SH-SY5Y (cell line): ENCODE measurements at regions not wholly inside any gene's neighbourhood (a gene's known extent, or its start where the extent isn't known, plus 50 kb on each side); places are given as distances from the start of the nearest gene placed in this dataset.

Source experiments
- GATA2 ChIP-seq: IDR thresholded peaks from 2 replicates; pipeline ENCODE4 v1.6.1; 2011; ENCODE audit warnings: mild to moderate bottlenecking, low read depth, low read length
- GATA3 ChIP-seq: IDR thresholded peaks from 2 replicates; pipeline ENCODE4 v1.6.1; 2011; ENCODE audit warnings: low read depth, mild to moderate bottlenecking, low read length, moderate library complexity

DNA sequence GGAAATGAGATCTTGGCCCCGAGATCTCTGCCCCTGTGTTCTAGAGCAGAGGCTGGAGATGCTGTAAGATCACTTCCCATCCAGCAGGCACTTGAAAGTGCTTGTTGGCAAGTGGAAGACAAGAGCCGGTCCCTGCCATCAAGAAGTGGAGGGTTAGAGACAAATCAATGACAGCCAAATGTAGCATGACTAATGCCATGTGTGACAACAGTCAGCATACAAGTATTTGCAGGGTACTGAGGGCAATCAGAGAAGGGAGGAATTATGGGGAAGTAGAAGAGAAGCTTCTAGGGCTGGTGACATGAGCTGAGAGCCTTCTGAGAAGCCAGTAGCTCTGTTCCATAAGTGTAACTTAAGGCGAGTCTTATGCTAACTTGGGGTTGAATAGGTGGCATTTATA lies 58.6 kb downstream of the TMEM17 start:
- no peak for TF ChIP-seq GATA3
- TF ChIP-seq GATA2, result no peak

- TF ChIP-seq GATA2 (no peak), GATA3 (no peak)
These were observed 59.5 kb downstream of the TMEM17 start for GRCh38 chr2:62446491-62446890.

DNA sequence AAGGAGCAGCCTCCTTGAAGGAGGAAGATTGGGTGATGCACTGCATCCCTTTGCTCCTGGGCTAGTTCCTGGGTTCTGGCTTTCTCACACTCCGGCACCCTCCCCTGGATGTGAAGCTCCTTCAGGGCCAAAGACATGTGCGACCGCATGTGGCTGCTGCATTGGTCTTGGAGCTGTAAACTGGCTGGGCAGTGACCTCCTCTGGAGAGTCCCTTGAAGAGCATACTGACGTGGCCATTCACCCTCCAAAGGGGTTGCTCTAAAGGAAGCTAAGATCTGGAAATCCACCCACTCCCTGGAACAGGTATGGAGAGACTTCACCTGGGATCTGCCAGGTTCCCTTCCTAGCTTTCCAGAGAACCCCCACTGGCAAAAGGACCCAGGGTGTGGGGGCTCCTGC lies 62.1 kb downstream of the TMEM17 start:
- TF ChIP-seq GATA2 (no peak), GATA3 (no peak)

DNA sequence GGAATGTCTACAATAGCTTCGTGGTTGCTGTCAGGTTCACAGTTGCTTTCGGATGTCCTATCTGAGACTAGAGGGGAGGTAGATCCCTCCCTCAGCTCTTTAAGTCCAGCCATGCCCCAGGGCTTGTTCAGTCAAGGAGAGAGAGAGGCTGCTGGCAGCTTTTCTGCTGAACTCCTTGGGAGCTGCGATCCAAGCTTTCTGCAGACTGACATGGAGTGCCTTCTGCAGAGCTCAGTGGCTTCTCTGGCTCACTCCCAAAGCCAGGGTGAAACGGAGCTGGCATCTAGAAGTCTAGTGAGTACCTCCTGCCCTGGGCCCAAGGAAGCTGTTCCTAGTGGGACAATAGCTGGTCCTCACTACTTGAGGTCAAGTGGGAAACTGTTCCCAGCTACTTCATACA lies 62.5 kb downstream of the TMEM17 start:
- TF ChIP-seq GATA2, result no peak
- no peak for TF ChIP-seq GATA3

DNA sequence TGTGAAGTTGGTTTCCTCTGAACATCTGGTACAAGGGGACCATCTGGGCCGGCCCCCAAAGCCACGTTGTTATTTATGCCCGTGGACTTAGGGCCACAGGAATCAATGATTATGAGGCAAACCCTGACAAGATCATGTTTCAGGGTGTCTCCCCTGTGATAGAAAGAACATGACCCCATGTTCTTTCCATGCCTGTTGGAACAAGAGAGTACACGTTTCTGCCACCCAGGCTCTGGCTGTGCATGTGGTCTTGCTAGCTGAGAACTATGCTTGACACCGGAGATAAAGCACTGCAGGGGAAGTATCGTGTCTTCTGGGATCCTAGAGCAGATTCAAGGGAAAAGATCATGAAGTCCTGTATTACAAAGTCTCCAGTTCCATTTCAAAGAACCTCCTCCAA lies 64.2 kb downstream of the TMEM17 start:
- TF ChIP-seq GATA3, result no peak
- no peak for TF ChIP-seq GATA2

DNA sequence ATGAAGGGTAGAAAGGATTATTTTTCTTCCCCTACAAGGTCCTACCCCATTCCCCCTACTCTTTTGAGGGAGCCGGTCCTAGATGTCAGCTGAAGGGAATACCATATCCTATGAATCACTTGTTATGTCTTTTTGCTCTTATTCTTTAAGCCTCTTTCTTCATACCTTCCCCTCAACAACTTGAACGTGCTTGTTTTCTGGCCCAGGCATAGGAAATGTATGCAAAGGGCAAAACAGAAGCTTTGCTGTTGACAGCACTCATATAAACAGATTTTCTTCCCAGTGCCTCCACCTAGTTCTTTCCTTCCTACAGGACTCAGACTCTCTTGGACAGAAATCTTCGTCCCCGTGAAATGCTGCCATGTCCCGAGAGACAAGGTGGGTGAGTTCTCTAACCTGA lies 64.6 kb downstream of the TMEM17 start:
- TF ChIP-seq GATA3 (no peak), GATA2 (no peak)

GRCh38 chr2:62440281-62440946 lies 65.6 kb downstream of the TMEM17 start:
- TF ChIP-seq GATA3 (no peak), GATA2 (no peak)

DNA sequence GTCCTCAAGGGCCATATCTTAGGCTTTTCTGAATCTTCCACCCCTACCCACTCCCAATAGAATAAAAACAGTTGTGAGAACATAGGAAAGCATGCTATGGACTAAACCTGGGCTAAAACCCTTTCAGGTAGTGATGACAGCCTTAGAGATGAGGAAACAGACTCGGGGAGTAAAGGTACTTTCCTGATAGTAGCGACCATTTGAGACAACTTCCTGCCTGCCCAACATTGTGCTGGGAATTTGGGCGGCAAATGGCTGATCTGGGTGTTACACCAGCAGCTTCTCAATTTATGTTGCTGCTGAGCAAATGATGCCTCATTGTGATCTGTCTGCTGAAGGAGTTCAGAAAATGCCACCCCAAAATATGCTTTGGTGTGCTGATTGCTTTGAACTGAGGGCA lies 66.6 kb downstream of the TMEM17 start:
- TF ChIP-seq GATA3 (no peak), GATA2 (no peak)

DNA sequence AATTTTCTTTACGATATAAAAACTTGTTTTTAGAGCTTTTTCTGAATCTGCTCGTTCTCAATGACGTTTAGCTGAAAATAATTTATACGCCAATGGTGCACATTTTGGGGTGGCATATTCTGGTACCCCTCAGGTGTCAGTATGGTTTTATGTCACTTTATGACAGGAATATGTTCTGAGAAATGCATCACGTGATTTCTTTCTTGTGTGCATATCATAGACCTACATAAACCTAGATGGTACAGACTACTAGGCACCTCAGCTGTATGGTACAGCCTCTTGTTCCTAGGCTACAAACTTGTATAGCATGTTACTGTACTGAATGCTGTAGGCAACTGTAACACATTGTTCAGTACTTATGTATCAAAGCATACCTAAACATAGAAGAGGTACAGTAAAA lies 68.2 kb downstream of the TMEM17 start:
- TF ChIP-seq GATA3 (no peak), GATA2 (no peak)

DNA sequence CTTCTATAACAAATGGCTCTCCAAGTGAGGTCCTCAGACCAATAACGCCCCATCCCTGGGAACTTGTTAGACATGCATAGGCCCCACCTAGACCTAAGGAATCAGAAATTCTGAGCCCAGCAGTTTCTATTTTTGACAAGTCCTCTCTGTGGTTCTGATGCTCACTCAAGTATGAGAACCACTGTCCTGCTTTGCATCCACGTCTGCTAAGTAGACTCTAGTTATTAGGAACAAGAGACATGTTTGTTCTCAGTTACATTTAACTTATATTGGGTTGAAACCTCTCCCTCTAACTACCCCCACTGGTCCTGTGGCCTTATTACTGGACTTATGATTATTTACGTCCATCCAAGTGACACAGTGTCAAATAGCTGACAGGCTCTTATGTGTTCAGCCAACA lies 70.3 kb downstream of the TMEM17 start:
- no peak for TF ChIP-seq GATA3
- no peak for TF ChIP-seq GATA2

DNA sequence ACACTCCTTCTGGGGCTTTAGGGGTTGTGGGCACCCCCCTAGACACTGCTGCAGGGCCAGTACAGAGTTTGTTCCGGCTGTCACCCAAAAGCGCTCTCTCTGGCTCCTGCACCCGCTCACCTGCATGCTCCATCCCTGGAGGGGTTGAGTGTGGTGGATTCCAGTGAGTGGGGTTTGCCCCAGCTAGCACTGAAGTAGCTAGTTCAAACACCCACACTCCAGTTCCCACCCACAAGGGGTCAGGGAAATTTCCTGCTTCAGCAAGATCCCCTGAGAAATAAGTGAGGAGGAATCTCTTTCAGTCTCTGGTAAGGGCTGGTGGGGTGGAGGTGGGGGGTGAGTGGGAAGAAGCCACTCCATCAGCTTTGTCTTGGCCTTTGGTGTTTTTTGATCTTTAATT lies 73.6 kb downstream of the TMEM17 start:
- TF ChIP-seq GATA3 (no peak), GATA2 (no peak)

GRCh38 chr2:62431512-62431911 lies 74.5 kb downstream of the TMEM17 start:
- no peak for TF ChIP-seq GATA2
- no peak for TF ChIP-seq GATA3

GRCh38 chr2:62430146-62430545 lies 75.8 kb downstream of the TMEM17 start:
- no peak for TF ChIP-seq GATA2
- no peak for TF ChIP-seq GATA3

GRCh38 chr2:62427146-62427545 lies 78.8 kb downstream of the TMEM17 start:
- TF ChIP-seq GATA3, result no peak
- TF ChIP-seq GATA2, result no peak

- no peak for TF ChIP-seq GATA2
- TF ChIP-seq GATA3, result no peak
These were observed 79.7 kb downstream of the TMEM17 start for GRCh38 chr2:62426154-62426912.

DNA sequence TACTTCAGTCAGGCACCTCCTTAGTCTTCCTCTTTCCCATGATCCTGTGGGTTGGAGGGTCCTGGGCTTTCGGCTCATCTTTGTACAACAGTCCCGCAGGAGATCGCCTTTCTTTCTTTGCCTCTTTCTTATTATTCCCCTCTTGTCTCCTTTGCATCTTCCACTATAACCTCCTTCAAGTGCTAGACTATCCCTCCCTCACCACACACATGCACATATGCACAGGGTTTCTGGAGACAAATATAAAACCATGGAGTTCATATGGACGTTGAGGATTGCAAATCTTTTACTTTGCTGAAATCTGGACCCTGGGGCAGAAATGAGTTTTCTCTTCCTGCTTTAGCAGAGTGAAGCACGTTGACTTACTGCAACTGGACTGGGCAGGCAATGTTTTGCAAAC lies 80.3 kb downstream of the TMEM17 start:
- TF ChIP-seq GATA3 (no peak), GATA2 (no peak)
